HepG2 (cell line): ENCODE measurements at regions not wholly inside any gene's neighbourhood (a gene's known extent, or its start where the extent isn't known, plus 50 kb on each side); places are given as distances from the start of the nearest gene placed in this dataset.

Source experiments
- ATAC-seq: fragments of 200-7000 bp; cut with Tn5 transposase; 3 replicates; pipeline ENCODE4 v1.9.1; 2020; ENCODE audit warnings: mild to moderate bottlenecking, moderate library complexity
- BruUV-seq: library from RNA; stranded (reverse); fragments of 400-500 nt; replicated peaks from 2 replicates; lab custom pipeline; 2021; lab: Mats Ljungman, UMichigan
- CTCF ChIA-PET: fragments of 300-600 bp; formaldehyde crosslinking; extraction: SDS; loops from one replicate; lab custom pipeline; 2021; ENCODE audit warnings: low total read pairs, inconsistent platforms, low intra/inter-chr PET ratio; lab: Yijun Ruan, JAX
- POLR2A ChIA-PET: fragments of 350-600 bp; sonication (Branson Sonifier 250); formaldehyde crosslinking; loops from one replicate; lab custom pipeline; 2020; ENCODE audit warnings: antibody characterized with exemption, inconsistent platforms; lab: Yijun Ruan, JAX
- DNase-seq: peaks from one replicate; pipeline ENCODE4 v3.0.0-alpha.2; 2015; ENCODE audit warnings: low spot score
- FAIRE-seq: peaks from 3 replicates; lab custom pipeline; 2011; peaks lifted over from hg19 to GRCh38; lab: Jason Lieb, UNC
- H2AFZ ChIP-seq: one replicate; pipeline ENCODE4 v1.6.1; 2011; ENCODE audit warnings: low read length, inconsistent platforms
- H3K27ac ChIP-seq: fragments of 300-600 bp; 3 replicates; pipeline ENCODE4 v1.8.0; 2011; ENCODE audit warnings: mixed run types, mild to moderate bottlenecking, mixed read lengths, low read length, inconsistent platforms; ENCODE audit not compliant: insufficient read depth; ENCODE audit errors: extremely low read length
- H3K27me3 ChIP-seq, 2 experiments: fragments of 200-600 bp in 1 of 2; 2 replicates in 1 of 2; 3 replicates in 1 of 2; pipeline versions ENCODE4 v1.6.0 to v1.8.0; 2011; ENCODE audit warnings: low read length in 2 of 2, mild to moderate bottlenecking in 2 of 2, moderate library complexity in 2 of 2, inconsistent platforms in 1 of 2; ENCODE audit not compliant: insufficient read depth in 2 of 2, control insufficient read depth in 1 of 2
- H3K36me3 ChIP-seq, 2 experiments: fragments of 200-600 bp in 1 of 2; replicated peaks in 1 of 2; 2 replicates in 1 of 2; 3 replicates in 1 of 2; pipeline versions ENCODE4 v1.5.1 to v1.8.0; 2011; ENCODE audit warnings: low read length in 2 of 2, inconsistent platforms in 1 of 2; ENCODE audit not compliant: insufficient read depth in 2 of 2, control insufficient read depth in 1 of 2
- H3K4me1 ChIP-seq: 2 replicates; pipeline ENCODE4 v1.5.1; 2012; ENCODE audit warnings: low read length, inconsistent platforms; ENCODE audit not compliant: insufficient read depth
- H3K4me2 ChIP-seq: 2 replicates; pipeline ENCODE4 v1.6.0; 2011; ENCODE audit warnings: low read depth, low read length, inconsistent platforms
- H3K4me3 ChIP-seq, 3 experiments: fragments of 200-600 bp in 1 of 3; sonication (generic), shearing (Covaris generic) in 1 of 3; replicated peaks in 1 of 3; 2 replicates each; pipeline ENCODE4 v1.5.1; 2011 to 2016; ENCODE audit warnings: low read length in 3 of 3, inconsistent platforms in 2 of 3, low read depth in 2 of 3, mild to moderate bottlenecking in 2 of 3, control low read depth in 1 of 3, mixed read lengths in 1 of 3; ENCODE audit not compliant: insufficient read depth in 1 of 3
- H3K79me2 ChIP-seq: one replicate; pipeline ENCODE4 v1.6.1; 2011; ENCODE audit warnings: low read length, inconsistent platforms; ENCODE audit not compliant: insufficient read depth
- H3K9ac ChIP-seq: 2 replicates; pipeline ENCODE4 v1.6.0; 2011; ENCODE audit warnings: mild to moderate bottlenecking, low read depth, low read length, inconsistent platforms; ENCODE audit not compliant: insufficient read depth
- H3K9me3 ChIP-seq: 2 replicates; pipeline ENCODE4 v1.5.1; 2012; ENCODE audit warnings: mild to moderate bottlenecking, low read length
- H4K20me1 ChIP-seq: 2 replicates; pipeline ENCODE4 v1.6.0; 2011; ENCODE audit warnings: inconsistent platforms, mild to moderate bottlenecking, low read length, moderate library complexity; ENCODE audit not compliant: insufficient read depth
- ASH2L ChIP-seq: fragments of 300-600, 200-600 bp; sonication (generic); IDR thresholded peaks from 2 replicates; pipeline ENCODE4 v1.7.0; 2017; ENCODE audit warnings: low read depth, mild to moderate bottlenecking, moderate library complexity, mixed read lengths, low read length; ENCODE audit not compliant: insufficient read length
- ATF6 ChIP-seq: sonication (generic); formaldehyde crosslinking; conservative IDR thresholded peaks from 2 replicates; pipeline ENCODE4 v1.4.0; 2020; ENCODE audit warnings: missing genetic modification reagents
- CBFB ChIP-seq: sonication (generic); formaldehyde crosslinking; IDR thresholded peaks from 2 replicates; pipeline ENCODE4 v1.4.0; 2020; ENCODE audit warnings: missing genetic modification reagents
- HNF4G ChIP-seq, 2 experiments: sonication (generic) in 1 of 2; formaldehyde crosslinking in 1 of 2; IDR thresholded peaks; 2 replicates each; pipeline versions ENCODE4 v1.4.0 to v1.6.1; 2011 to 2020; ENCODE audit warnings: borderline replicate concordance in 2 of 2, low read depth in 2 of 2, mild to moderate bottlenecking in 2 of 2, low read length in 1 of 2, missing genetic modification reagents in 1 of 2, moderate library complexity in 1 of 2
- MED13 ChIP-seq: sonication (generic); formaldehyde crosslinking; IDR thresholded peaks from 2 replicates; pipeline ENCODE4 v1.5.0; 2020; ENCODE audit warnings: missing genetic modification reagents
- MTF1 ChIP-seq: sonication (generic); formaldehyde crosslinking; IDR thresholded peaks from 2 replicates; pipeline ENCODE4 v1.5.0; 2020; ENCODE audit warnings: missing genetic modification reagents
- WIZ ChIP-seq: sonication (generic); formaldehyde crosslinking; IDR thresholded peaks from 2 replicates; pipeline ENCODE4 v1.5.1; 2020; ENCODE audit warnings: mild to moderate bottlenecking, missing genetic modification reagents
- ZMYM3 ChIP-seq: sonication (generic); formaldehyde crosslinking; IDR thresholded peaks from 2 replicates; pipeline ENCODE4 v1.5.1; 2020; ENCODE audit warnings: mild to moderate bottlenecking, missing genetic modification reagents
- ZNF263 ChIP-seq: sonication (generic); formaldehyde crosslinking; IDR thresholded peaks from 2 replicates; pipeline ENCODE4 v1.4.0; 2020; ENCODE audit warnings: missing genetic modification reagents
- WGBS: methylation state at CpG from one replicate; pipeline ENCODE4 v1.1.6; 2017; ENCODE audit warnings: low lambda C conversion rate; 5-methylcytosine and 5-hydroxymethylcytosine counted together
- in situ Hi-C: cut with HindIII; loops from 2 replicates; pipeline ENCODE4 v1.10.0; 2017; ENCODE audit warnings: low pct_unique_long_range_greater_than_20kb; ENCODE audit not compliant: extremely low pct_ligation_motif_present
- intact Hi-C: fragments of 100-400 bp; cut with micrococcal nuclease; formaldehyde crosslinking; loops from one replicate; pipeline ENCODE4 v1.10.0; 2022; ENCODE audit not compliant: unreplicated experiment
- TF ChIP-seq, protein P1 (sequence below): sonication (generic); formaldehyde crosslinking; IDR thresholded peaks from 2 replicates; pipeline ENCODE4 v1.4.0; 2020; ENCODE audit warnings: mild to moderate bottlenecking, missing genetic modification reagents

GRCh38 chr4:104719539-104720230, 225.0 kb upstream of the CXXC4 start (continued):
- TF ChIP-seq MTF1 (no peak), CBFB (CRISPR knock-in tag) (no peak), MED13 (CRISPR knock-in tag) (no peak), HNF4G (IDR thresholded peaks at IDR 0.05; ENCODE audit: borderline replicate concordance, low read depth, low read length) (no peak), HNF4G (CRISPR knock-in tag; IDR thresholded peaks at IDR 0.05; ENCODE audit: borderline replicate concordance, low read depth) (no peak), ASH2L (no peak), ZNF263 (CRISPR knock-in tag) (no peak), WIZ (CRISPR knock-in tag) (no peak)
- TF ChIP-seq, protein P1, sequence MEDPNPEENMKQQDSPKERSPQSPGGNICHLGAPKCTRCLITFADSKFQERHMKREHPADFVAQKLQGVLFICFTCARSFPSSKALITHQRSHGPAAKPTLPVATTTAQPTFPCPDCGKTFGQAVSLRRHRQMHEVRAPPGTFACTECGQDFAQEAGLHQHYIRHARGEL: no peak

GRCh38 chr4:104722467-104722866, 227.8 kb upstream of the CXXC4 start:
- 0% methylated on average over 1 of the region's 1 CpG for WGBS
- POLR2A ChIA-PET: no interaction called here
- FAIRE-seq: no peak

More at GRCh38 chr4:104722467-104722866, 227.8 kb upstream of the CXXC4 start:
- no peak for DNase-seq
- Histone ChIP-seq H4K20me1 (no peaks in the 10 kb centered on the region), H3K36me3 (no peaks in the 10 kb centered on the region), H3K27me3 (no peaks in the 10 kb centered on the region), H3K4me3 (no peak overlapping the region), H2AFZ (no peak overlapping the region), H3K79me2 (no peaks in the 10 kb centered on the region), H3K4me2 (no peak overlapping the region), H3K27ac (no peak overlapping the region), H3K9ac (no peak overlapping the region), H3K4me1 (peaks cover 14% of the 10 kb centered on the region), H3K9me3 (no peaks in the 10 kb centered on the region)
- intact Hi-C loops: no loop called here
- in situ Hi-C loops: no loop called here
- CTCF ChIA-PET: no interaction called here
- no peak for ATAC-seq
- TF ChIP-seq ATF6 (CRISPR knock-in tag): no peak
- no peak for TF ChIP-seq ZMYM3 (CRISPR knock-in tag)
- BruUV-seq: no TSS peak
